Mammary epithelial cell (primary cell): ENCODE measurements at regions not wholly inside any gene's neighbourhood (a gene's known extent, or its start where the extent isn't known, plus 50 kb on each side); places are given as distances from the start of the nearest gene placed in this dataset.

Source experiments
- EZH2 ChIP-seq: IDR thresholded peaks from 2 replicates; pipeline ENCODE4 v1.6.1; 2012; ENCODE audit warnings: low read length, inconsistent platforms, borderline replicate concordance
- TF ChIP-seq, protein P1 (sequence below), 2 donors: IDR thresholded peaks in 1 of 2; conservative IDR thresholded peaks in 1 of 2; 2 replicates each; pipeline ENCODE4 v1.5.1; 2011 to 2012; ENCODE audit warnings: inconsistent platforms in 2 of 2, low read length in 2 of 2, mild to moderate bottlenecking in 2 of 2, control low read depth in 1 of 2, low read depth in 1 of 2; ENCODE audit not compliant: insufficient read depth in 1 of 2; ENCODE audit errors: extremely low read depth in 1 of 2

DNA sequence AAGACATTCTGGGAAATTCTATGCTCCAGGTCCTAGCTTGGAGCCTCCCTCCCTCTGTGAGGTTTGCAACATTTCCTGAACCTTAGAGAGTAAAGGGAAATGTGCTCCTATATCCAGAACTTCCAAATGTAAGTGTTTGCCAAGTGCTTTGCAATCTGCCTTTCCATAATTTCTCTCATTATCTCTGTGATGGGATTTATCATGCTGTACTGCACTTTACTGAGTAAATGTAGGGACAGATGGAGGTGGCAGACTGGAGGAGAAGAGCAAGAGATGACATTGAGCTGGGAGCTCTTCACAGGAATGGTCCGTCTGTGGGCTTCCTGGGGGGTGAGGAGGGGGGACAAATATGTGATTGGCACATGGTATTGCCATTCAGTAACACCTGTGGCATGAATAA lies 184.3 kb downstream of the SOX4 start:
- TF ChIP-seq, protein P1, sequence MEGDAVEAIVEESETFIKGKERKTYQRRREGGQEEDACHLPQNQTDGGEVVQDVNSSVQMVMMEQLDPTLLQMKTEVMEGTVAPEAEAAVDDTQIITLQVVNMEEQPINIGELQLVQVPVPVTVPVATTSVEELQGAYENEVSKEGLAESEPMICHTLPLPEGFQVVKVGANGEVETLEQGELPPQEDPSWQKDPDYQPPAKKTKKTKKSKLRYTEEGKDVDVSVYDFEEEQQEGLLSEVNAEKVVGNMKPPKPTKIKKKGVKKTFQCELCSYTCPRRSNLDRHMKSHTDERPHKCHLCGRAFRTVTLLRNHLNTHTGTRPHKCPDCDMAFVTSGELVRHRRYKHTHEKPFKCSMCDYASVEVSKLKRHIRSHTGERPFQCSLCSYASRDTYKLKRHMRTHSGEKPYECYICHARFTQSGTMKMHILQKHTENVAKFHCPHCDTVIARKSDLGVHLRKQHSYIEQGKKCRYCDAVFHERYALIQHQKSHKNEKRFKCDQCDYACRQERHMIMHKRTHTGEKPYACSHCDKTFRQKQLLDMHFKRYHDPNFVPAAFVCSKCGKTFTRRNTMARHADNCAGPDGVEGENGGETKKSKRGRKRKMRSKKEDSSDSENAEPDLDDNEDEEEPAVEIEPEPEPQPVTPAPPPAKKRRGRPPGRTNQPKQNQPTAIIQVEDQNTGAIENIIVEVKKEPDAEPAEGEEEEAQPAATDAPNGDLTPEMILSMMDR (conservative IDR thresholded peaks at IDR 0.05 in 1 of 2, IDR thresholded peaks at IDR 0.05 in 1 of 2; ENCODE audit: extremely low read depth in 1 of 2, insufficient read depth in 1 of 2, low read depth in 1 of 2, low read length in 2 of 2), result no peak
- no peak for TF ChIP-seq EZH2
